ENCODE measurements at regions not wholly inside any gene's neighbourhood (a gene's known extent, or its start where the extent isn't known, plus 50 kb on each side); places are given as distances from the start of the nearest gene placed in this dataset.

DNA sequence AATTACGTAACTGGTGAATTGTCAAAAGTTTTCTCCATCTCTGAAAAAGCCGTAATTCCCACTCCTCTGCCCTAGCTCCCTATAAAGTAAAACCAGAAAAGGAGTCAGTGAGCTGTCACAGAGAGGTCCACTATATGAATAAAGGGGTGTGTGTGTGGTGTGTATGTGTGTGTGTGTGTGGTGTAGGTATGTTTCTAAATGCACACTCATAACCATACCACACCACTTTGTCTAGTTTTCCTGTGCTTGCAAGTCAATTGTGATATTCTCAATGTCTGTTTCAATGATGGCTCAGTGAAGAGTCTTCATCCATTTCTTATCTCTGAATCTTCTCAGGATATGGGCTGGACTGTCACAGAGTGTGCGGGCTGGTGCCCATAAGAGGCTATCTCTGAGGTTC lies 54.8 kb upstream of the CCDC68 start:
- Histone ChIP-seq H3K4me2 (no peak overlapping the region), H3K4me3 (no peak overlapping the region), H3F3A (ENCODE audit: low read depth) (no peaks in the 10 kb centered on the region), H3K4me1 (no peaks in the 10 kb centered on the region), H2AFZ (replicated peaks) (no peak overlapping the region), H3K9me3 (ENCODE audit: low read depth) (no peaks in the 10 kb centered on the region), H3K79me2 (ENCODE audit: low read depth) (no peaks in the 10 kb centered on the region), H3K27me3 (no peaks in the 10 kb centered on the region), H3K36me3 (no peaks in the 10 kb centered on the region), H3K9ac (no peak overlapping the region), H4K20me1 (ENCODE audit: low read depth) (no peaks in the 10 kb centered on the region), H3K27ac (no peak overlapping the region)
- H3K27ac Mint-ChIP-seq = no peak overlapping the region
- no peak overlapping the region for H3K4me3 Mint-ChIP-seq
- no peaks in the 10 kb centered on the region for H3K4me1 Mint-ChIP-seq
- H3K9me3 Mint-ChIP-seq = no peaks in the 10 kb centered on the region
- TF ChIP-seq EZH2phosphoT487 (IDR thresholded peaks at IDR 0.05) (no peak), EZH2 (IDR thresholded peaks at IDR 0.05) (no peak)
- TF ChIP-seq, protein P1, sequence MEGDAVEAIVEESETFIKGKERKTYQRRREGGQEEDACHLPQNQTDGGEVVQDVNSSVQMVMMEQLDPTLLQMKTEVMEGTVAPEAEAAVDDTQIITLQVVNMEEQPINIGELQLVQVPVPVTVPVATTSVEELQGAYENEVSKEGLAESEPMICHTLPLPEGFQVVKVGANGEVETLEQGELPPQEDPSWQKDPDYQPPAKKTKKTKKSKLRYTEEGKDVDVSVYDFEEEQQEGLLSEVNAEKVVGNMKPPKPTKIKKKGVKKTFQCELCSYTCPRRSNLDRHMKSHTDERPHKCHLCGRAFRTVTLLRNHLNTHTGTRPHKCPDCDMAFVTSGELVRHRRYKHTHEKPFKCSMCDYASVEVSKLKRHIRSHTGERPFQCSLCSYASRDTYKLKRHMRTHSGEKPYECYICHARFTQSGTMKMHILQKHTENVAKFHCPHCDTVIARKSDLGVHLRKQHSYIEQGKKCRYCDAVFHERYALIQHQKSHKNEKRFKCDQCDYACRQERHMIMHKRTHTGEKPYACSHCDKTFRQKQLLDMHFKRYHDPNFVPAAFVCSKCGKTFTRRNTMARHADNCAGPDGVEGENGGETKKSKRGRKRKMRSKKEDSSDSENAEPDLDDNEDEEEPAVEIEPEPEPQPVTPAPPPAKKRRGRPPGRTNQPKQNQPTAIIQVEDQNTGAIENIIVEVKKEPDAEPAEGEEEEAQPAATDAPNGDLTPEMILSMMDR (IDR thresholded peaks at IDR 0.05) = no peak
- no peak for DNase-seq (ENCODE audit: low spot score)
- H3K36me3 Mint-ChIP-seq = no peaks in the 10 kb centered on the region
- H3K27me3 Mint-ChIP-seq (ENCODE audit: insufficient read depth, low read depth) = no peaks in the 10 kb centered on the region

DNA sequence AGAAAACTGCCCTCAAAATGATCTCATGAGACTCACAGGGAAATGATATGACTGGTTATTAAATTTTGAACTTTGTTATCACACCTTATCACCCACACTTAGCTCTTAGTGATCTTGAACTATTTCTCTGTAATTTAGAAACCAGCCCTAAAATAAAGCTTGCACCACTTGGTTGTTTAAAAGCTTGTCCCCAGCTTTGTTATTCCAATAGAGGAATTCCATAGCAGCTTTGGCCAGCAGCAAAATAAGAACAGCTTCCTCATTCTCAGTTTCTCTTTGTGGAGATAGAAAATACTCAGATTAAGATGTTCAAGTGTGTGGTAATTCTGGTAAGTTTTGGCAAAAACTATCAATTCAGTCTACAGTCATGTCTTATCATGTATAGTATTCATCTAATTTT lies 54.4 kb upstream of the CCDC68 start:
- Histone ChIP-seq H3K36me3 (no peaks in the 10 kb centered on the region), H3K4me2 (no peak overlapping the region), H3K9me3 (ENCODE audit: low read depth) (no peaks in the 10 kb centered on the region), H2AFZ (replicated peaks) (no peak overlapping the region), H3K4me1 (no peaks in the 10 kb centered on the region), H3K79me2 (ENCODE audit: low read depth) (no peaks in the 10 kb centered on the region), H4K20me1 (ENCODE audit: low read depth) (no peaks in the 10 kb centered on the region), H3K9ac (no peak overlapping the region), H3K27ac (no peak overlapping the region), H3F3A (ENCODE audit: low read depth) (no peaks in the 10 kb centered on the region), H3K4me3 (no peak overlapping the region), H3K27me3 (no peaks in the 10 kb centered on the region)
- Mint-ChIP-seq H3K27ac (no peak overlapping the region), H3K4me1 (no peaks in the 10 kb centered on the region), H3K9me3 (no peaks in the 10 kb centered on the region), H3K4me3 (no peak overlapping the region), H3K27me3 (ENCODE audit: insufficient read depth, low read depth) (no peaks in the 10 kb centered on the region), H3K36me3 (no peaks in the 10 kb centered on the region)
- TF ChIP-seq EZH2 (IDR thresholded peaks at IDR 0.05) (no peak), EZH2phosphoT487 (IDR thresholded peaks at IDR 0.05) (no peak)
- TF ChIP-seq, protein P1 (IDR thresholded peaks at IDR 0.05) = no peak
- no peak for DNase-seq (ENCODE audit: low spot score)

GRCh38 chr18:55013086-55013485 lies 53.8 kb upstream of the CCDC68 start:
- no peak overlapping the region for H3K27ac ChIP-seq
- H3K27me3 Mint-ChIP-seq (ENCODE audit: insufficient read depth, low read depth) = no peaks in the 10 kb centered on the region
- no peaks in the 10 kb centered on the region for H3K79me2 ChIP-seq (ENCODE audit: low read depth)
- no peak overlapping the region for H3K27ac Mint-ChIP-seq
- no peaks in the 10 kb centered on the region for H3K4me1 Mint-ChIP-seq
- H2AFZ ChIP-seq (replicated peaks) = no peak overlapping the region
- no peaks in the 10 kb centered on the region for H3K9me3 Mint-ChIP-seq
- no peaks in the 10 kb centered on the region for H3K4me1 ChIP-seq
- no peak overlapping the region for H3K4me2 ChIP-seq
- H3K36me3 ChIP-seq = no peaks in the 10 kb centered on the region
- no peaks in the 10 kb centered on the region for H3K27me3 ChIP-seq
- no peaks in the 10 kb centered on the region for H4K20me1 ChIP-seq (ENCODE audit: low read depth)
- no peaks in the 10 kb centered on the region for H3K36me3 Mint-ChIP-seq
- H3K9ac ChIP-seq = no peak overlapping the region
- H3K4me3 ChIP-seq = no peak overlapping the region
- TF ChIP-seq, protein P1 (IDR thresholded peaks at IDR 0.05) = no peak
- no peak for TF ChIP-seq EZH2 (IDR thresholded peaks at IDR 0.05)
- TF ChIP-seq EZH2phosphoT487 (IDR thresholded peaks at IDR 0.05) = no peak
- no peak for DNase-seq (ENCODE audit: low spot score)
- H3K9me3 ChIP-seq (ENCODE audit: low read depth) = no peaks in the 10 kb centered on the region
- no peak overlapping the region for H3K4me3 Mint-ChIP-seq
- no peaks in the 10 kb centered on the region for H3F3A ChIP-seq (ENCODE audit: low read depth)

- H3K4me2 ChIP-seq = no peak overlapping the region
- no peaks in the 10 kb centered on the region for H3K36me3 ChIP-seq
- H3F3A ChIP-seq (ENCODE audit: low read depth) = no peaks in the 10 kb centered on the region
- Mint-ChIP-seq H3K27ac (no peak overlapping the region), H3K4me1 (no peaks in the 10 kb centered on the region), H3K4me3 (no peak overlapping the region), H3K27me3 (ENCODE audit: insufficient read depth, low read depth) (no peaks in the 10 kb centered on the region), H3K36me3 (no peaks in the 10 kb centered on the region), H3K9me3 (no peaks in the 10 kb centered on the region)
- no peak overlapping the region for H2AFZ ChIP-seq (replicated peaks)
- no peaks in the 10 kb centered on the region for H3K9me3 ChIP-seq (ENCODE audit: low read depth)
- no peaks in the 10 kb centered on the region for H3K27me3 ChIP-seq
- TF ChIP-seq EZH2phosphoT487 (IDR thresholded peaks at IDR 0.05) (no peak), EZH2 (IDR thresholded peaks at IDR 0.05) (no peak)
- TF ChIP-seq, protein P1 (IDR thresholded peaks at IDR 0.05) = no peak
- no peak for DNase-seq (ENCODE audit: low spot score)
- no peak overlapping the region for H3K4me3 ChIP-seq
- no peaks in the 10 kb centered on the region for H3K4me1 ChIP-seq
- H4K20me1 ChIP-seq (ENCODE audit: low read depth) = no peaks in the 10 kb centered on the region
- no peak overlapping the region for H3K9ac ChIP-seq
- H3K27ac ChIP-seq = no peak overlapping the region
- no peaks in the 10 kb centered on the region for H3K79me2 ChIP-seq (ENCODE audit: low read depth)
Measured at GRCh38 chr18:55012008-55012407, 52.7 kb upstream of the CCDC68 start.

Measured in neural progenitor cell (in vitro differentiated cells).